ENCODE measurements at regions not wholly inside any gene's neighbourhood (a gene's known extent, or its start where the extent isn't known, plus 50 kb on each side); places are given as distances from the start of the nearest gene placed in this dataset.

GRCh38 chr13:67935626-67936025 is 705.5 kb upstream of the PCDH9 start:
- no TSS peak for BruUV-seq (replicated peaks)
- RAD21 ChIA-PET (ENCODE audit: unreplicated experiment): no interaction called here

GRCh38 chr13:67934617-67935330 is 704.6 kb upstream of the PCDH9 start:
- ChIA-PET RAD21 (ENCODE audit: unreplicated experiment) (no interaction called here), SMC1A (ENCODE audit: uncharacterized antibody, unreplicated experiment) (no interaction called here), CTCF (no interaction called here), POLR2A (no interaction called here)
- Histone ChIP-seq H3K9ac (ENCODE audit: control insufficient read depth, insufficient read depth, low read length) (no peak overlapping the region), H3K36me3 (ENCODE audit: control insufficient read depth in 2 of 2, insufficient read depth in 2 of 2, low read length in 1 of 2) (no peaks in the 10 kb centered on the region), H3K9me3 (replicated peaks; ENCODE audit: control insufficient read depth, insufficient read depth, low read length) (no peaks in the 10 kb centered on the region), H3K4me3 (no peak overlapping the region), H3K4me1 (ENCODE audit: control insufficient read depth, insufficient read depth, low read length) (no peaks in the 10 kb centered on the region), H3K79me2 (ENCODE audit: control insufficient read depth, insufficient read depth, low read length) (no peaks in the 10 kb centered on the region), H4K20me1 (ENCODE audit: control insufficient read depth, insufficient read depth) (no peaks in the 10 kb centered on the region), H3K4me2 (ENCODE audit: control insufficient read depth, insufficient read depth) (no peak overlapping the region), H3K27me3 (replicated peaks in 1 of 2; ENCODE audit: control insufficient read depth in 2 of 2, insufficient read depth in 2 of 2, low read length in 1 of 2) (no peaks in the 10 kb centered on the region), H2AFZ (ENCODE audit: control insufficient read depth, low read depth, low read length) (no peak overlapping the region), H3K27ac (ENCODE audit: control insufficient read depth, insufficient read depth) (no peak overlapping the region)
- ATAC-seq (no peak), DNase-seq (ENCODE audit: low read depth, low spot score) (no peak), FAIRE-seq (no peak)
- BruUV-seq (replicated peaks): no TSS peak
- TF ChIP-seq SPI1 (IDR thresholded peaks at IDR 0.05; ENCODE audit: borderline replicate concordance, insufficient read depth, low read depth, low read length) (no peak), CBX5 (IDR thresholded peaks at IDR 0.05; ENCODE audit: low read depth) (no peak)
- WGBS (ENCODE audit: insufficient coverage, insufficient replicate concordance, low lambda C conversion rate, missing lambda C conversion rate): 0% methylated on average over 1 of the region's 1 CpG
- intact Hi-C loops (cut with micrococcal nuclease; ENCODE audit: unreplicated experiment): no loop called here
- in situ Hi-C loops (cut with MboI): no loop called here

More at GRCh38 chr13:67935626-67936025, 705.5 kb upstream of the PCDH9 start:
- Histone ChIP-seq H3K4me3 (no peak overlapping the region), H3K27ac (ENCODE audit: control insufficient read depth, insufficient read depth) (no peak overlapping the region), H3K4me2 (ENCODE audit: control insufficient read depth, insufficient read depth) (no peak overlapping the region), H4K20me1 (ENCODE audit: control insufficient read depth, insufficient read depth) (no peaks in the 10 kb centered on the region), H2AFZ (ENCODE audit: control insufficient read depth, low read depth, low read length) (no peak overlapping the region), H3K79me2 (ENCODE audit: control insufficient read depth, insufficient read depth, low read length) (no peaks in the 10 kb centered on the region), H3K4me1 (ENCODE audit: control insufficient read depth, insufficient read depth, low read length) (no peaks in the 10 kb centered on the region), H3K27me3 (replicated peaks in 1 of 2; ENCODE audit: control insufficient read depth in 2 of 2, insufficient read depth in 2 of 2, low read length in 1 of 2) (no peaks in the 10 kb centered on the region), H3K36me3 (ENCODE audit: control insufficient read depth in 2 of 2, insufficient read depth in 2 of 2, low read length in 1 of 2) (no peaks in the 10 kb centered on the region), H3K9ac (ENCODE audit: control insufficient read depth, insufficient read depth, low read length) (no peak overlapping the region), H3K9me3 (replicated peaks; ENCODE audit: control insufficient read depth, insufficient read depth, low read length) (no peaks in the 10 kb centered on the region)
- TF ChIP-seq ATF7 (IDR thresholded peaks at IDR 0.05; ENCODE audit: low read depth) (no peak), IKZF2 (IDR thresholded peaks at IDR 0.05) (no peak), SPI1 (IDR thresholded peaks at IDR 0.05; ENCODE audit: borderline replicate concordance, insufficient read depth, low read depth, low read length) (no peak), SMAD5 (IDR thresholded peaks at IDR 0.05; ENCODE audit: low read depth) (no peak)
- FAIRE-seq (no peak), DNase-seq (ENCODE audit: low read depth, low spot score) (no peak), ATAC-seq (no peak)
- intact Hi-C loops (cut with micrococcal nuclease; ENCODE audit: unreplicated experiment) (no loop called here), in situ Hi-C loops (cut with MboI) (no loop called here)
- SMC1A ChIA-PET (ENCODE audit: uncharacterized antibody, unreplicated experiment): no interaction called here
- POLR2A ChIA-PET: no interaction called here
- CTCF ChIA-PET: no interaction called here
